H9 (cell line): ENCODE measurements at regions not wholly inside any gene's neighbourhood (a gene's known extent, or its start where the extent isn't known, plus 50 kb on each side); places are given as distances from the start of the nearest gene placed in this dataset.

ENCODE experiments used
- DNase-seq: peaks from one replicate; pipeline ENCODE4 v3.0.0-alpha.2; 2017
- H2AFZ ChIP-seq: one replicate; pipeline ENCODE4 v1.6.1; 2013; ENCODE audit warnings: mild to moderate bottlenecking, low read length, control low read depth, moderate library complexity
- H2AK5ac ChIP-seq: 2 replicates; pipeline ENCODE4 v1.6.1; 2013; ENCODE audit warnings: low read length, control low read depth, mixed read lengths; ENCODE audit not compliant: insufficient read length
- H2BK120ac ChIP-seq: one replicate; pipeline ENCODE4 v1.6.1; 2013; ENCODE audit warnings: low read depth, mild to moderate bottlenecking, low read length, control low read depth, inconsistent platforms; ENCODE audit not compliant: poor library complexity, severe bottlenecking
- H2BK12ac ChIP-seq: 2 replicates; pipeline ENCODE4 v1.6.1; 2013; ENCODE audit warnings: low read length, control low read depth, mixed read lengths, low read depth; ENCODE audit not compliant: insufficient read length
- H2BK15ac ChIP-seq: 2 replicates; pipeline ENCODE4 v1.6.1; 2013; ENCODE audit warnings: low read depth, low read length, control low read depth
- H2BK20ac ChIP-seq: one replicate; pipeline ENCODE4 v1.6.1; 2013; ENCODE audit warnings: low read depth, mild to moderate bottlenecking, low read length, control low read depth, inconsistent platforms; ENCODE audit not compliant: poor library complexity, severe bottlenecking
- H2BK5ac ChIP-seq: 2 replicates; pipeline ENCODE4 v1.6.1; 2013; ENCODE audit warnings: low read length, control low read depth, mixed read lengths; ENCODE audit not compliant: insufficient read length
- H3K14ac ChIP-seq: 2 replicates; pipeline ENCODE4 v1.6.1; 2013; ENCODE audit warnings: low read length, control low read depth; ENCODE audit not compliant: insufficient read depth
- H3K18ac ChIP-seq: 2 replicates; pipeline ENCODE4 v1.6.1; 2013; ENCODE audit warnings: low read depth, mild to moderate bottlenecking, mixed read lengths, low read length, control low read depth; ENCODE audit not compliant: insufficient read length
- H3K23ac ChIP-seq: 2 replicates; pipeline ENCODE4 v1.6.1; 2013; ENCODE audit warnings: low read length, control low read depth, mixed read lengths, low read depth; ENCODE audit not compliant: insufficient read length
- H3K23me2 ChIP-seq: 2 replicates; pipeline ENCODE4 v1.6.1; 2013; ENCODE audit warnings: low read depth, mild to moderate bottlenecking, mixed read lengths, low read length, control low read depth; ENCODE audit not compliant: insufficient read length, poor library complexity, severe bottlenecking
- H3K27ac ChIP-seq: 2 replicates; pipeline ENCODE4 v1.5.1; 2013; ENCODE audit warnings: low read length, control low read depth, mixed read lengths, low read depth; ENCODE audit not compliant: insufficient read length
- H3K27me3 ChIP-seq: 2 replicates; pipeline ENCODE4 v1.6.1; 2013; ENCODE audit warnings: low read length, control low read depth, inconsistent platforms; ENCODE audit not compliant: insufficient read depth
- H3K4ac ChIP-seq: 2 replicates; pipeline ENCODE4 v1.6.1; 2013; ENCODE audit warnings: low read depth, mild to moderate bottlenecking, control low read depth, inconsistent platforms, low read length, moderate library complexity
- H3K4me1 ChIP-seq: 2 replicates; pipeline ENCODE4 v1.6.1; 2013; ENCODE audit warnings: low read length, control low read depth, inconsistent platforms; ENCODE audit not compliant: insufficient read depth
- H3K4me2 ChIP-seq: 2 replicates; pipeline ENCODE4 v1.6.1; 2013; ENCODE audit warnings: low read length, control low read depth, mixed read lengths; ENCODE audit not compliant: insufficient read length, insufficient read depth
- H3K56ac ChIP-seq: 2 replicates; pipeline ENCODE4 v1.6.1; 2013; ENCODE audit warnings: low read depth, mild to moderate bottlenecking, mixed read lengths, low read length, control low read depth; ENCODE audit not compliant: insufficient read length
- H3K79me1 ChIP-seq: 2 replicates; pipeline ENCODE4 v1.6.1; 2013; ENCODE audit warnings: low read depth, mild to moderate bottlenecking, moderate library complexity, low read length, control low read depth, inconsistent platforms; ENCODE audit not compliant: insufficient read depth, poor library complexity, severe bottlenecking
- H3K79me2 ChIP-seq: 2 replicates; pipeline ENCODE4 v1.6.1; 2013; ENCODE audit warnings: low read length, control low read depth, inconsistent platforms; ENCODE audit not compliant: insufficient read depth
- H3K9ac ChIP-seq: 2 replicates; pipeline ENCODE4 v1.6.1; 2013; ENCODE audit warnings: low read length, control low read depth, mixed read lengths; ENCODE audit not compliant: insufficient read length; ENCODE audit errors: extremely low read depth
- H3K9me3 ChIP-seq: one replicate; pipeline ENCODE4 v1.6.1; 2013; ENCODE audit warnings: low read depth, low read length, inconsistent platforms; ENCODE audit not compliant: control insufficient read depth
- H3T11ph ChIP-seq: one replicate; pipeline ENCODE4 v1.6.1; 2013; ENCODE audit warnings: mild to moderate bottlenecking, low read length, control low read depth, inconsistent platforms
- H4K20me1 ChIP-seq: one replicate; pipeline ENCODE4 v1.6.1; 2013; ENCODE audit not compliant: control insufficient read depth, insufficient read length, insufficient read depth
- H4K5ac ChIP-seq: 2 replicates; pipeline ENCODE4 v1.6.1; 2013; ENCODE audit warnings: low read depth, mild to moderate bottlenecking, mixed read lengths, low read length, control low read depth; ENCODE audit not compliant: insufficient read length
- H4K8ac ChIP-seq: replicated peaks from 2 replicates; pipeline ENCODE4 v1.6.1; 2013; ENCODE audit warnings: low read length, control low read depth, mixed read lengths, low read depth; ENCODE audit not compliant: insufficient read length
- H4K91ac ChIP-seq: 2 replicates; pipeline ENCODE4 v1.6.1; 2013; ENCODE audit warnings: low read depth, mild to moderate bottlenecking, moderate library complexity, mixed read lengths, low read length, control low read depth; ENCODE audit not compliant: insufficient read length
- H3K27ac Mint-ChIP-seq, 3 experiments: 2 replicates in 2 of 3; 3 replicates in 1 of 3; pipeline ENCODE4 v1.8.0; 2020 to 2021; ENCODE audit warnings: mixed read lengths in 3 of 3, mild to moderate bottlenecking in 1 of 3, moderate library complexity in 1 of 3
- H3K27me3 Mint-ChIP-seq: 2 replicates; pipeline ENCODE4 v1.8.0; 2021; ENCODE audit warnings: low read depth, mild to moderate bottlenecking, moderate library complexity, mixed read lengths
- H3K36me3 Mint-ChIP-seq, 3 experiments: 2 replicates in 2 of 3; 3 replicates in 1 of 3; pipeline ENCODE4 v1.8.0; 2020 to 2021; ENCODE audit warnings: low read depth in 3 of 3, mixed read lengths in 3 of 3; ENCODE audit not compliant: insufficient read depth in 1 of 3
- H3K4me1 Mint-ChIP-seq, 2 experiments: 2 replicates each; pipeline ENCODE4 v1.8.0; 2020; ENCODE audit warnings: mixed read lengths in 2 of 2
- H3K4me3 Mint-ChIP-seq, 2 experiments: 2 replicates in 1 of 2; 3 replicates in 1 of 2; pipeline ENCODE4 v1.8.0; 2020 to 2021; ENCODE audit warnings: mild to moderate bottlenecking in 2 of 2, mixed read lengths in 2 of 2, moderate library complexity in 1 of 2
- H3K9me3 Mint-ChIP-seq, 2 experiments: 2 replicates in 1 of 2; 3 replicates in 1 of 2; pipeline ENCODE4 v1.8.0; 2020; ENCODE audit warnings: mild to moderate bottlenecking in 2 of 2, mixed read lengths in 2 of 2, moderate library complexity in 1 of 2
- WGBS: extraction: QIAGEN DNeasy Blood & Tissue Kit; methylation state at CpG from one replicate; pipeline ENCODE4 v1.1.7; 2013; ENCODE audit warnings: missing lambda C conversion rate, low lambda C conversion rate, mixed read lengths; ENCODE audit not compliant: insufficient read length; ENCODE audit errors: extremely low coverage; 5-methylcytosine and 5-hydroxymethylcytosine counted together
- TF ChIP-seq, protein P1 (sequence below): fragments of 200-600 bp; sonication (generic); conservative IDR thresholded peaks from 3 replicates; pipeline ENCODE4 v1.8.0; 2021; ENCODE audit warnings: antibody characterized with exemption, mild to moderate bottlenecking

DNA sequence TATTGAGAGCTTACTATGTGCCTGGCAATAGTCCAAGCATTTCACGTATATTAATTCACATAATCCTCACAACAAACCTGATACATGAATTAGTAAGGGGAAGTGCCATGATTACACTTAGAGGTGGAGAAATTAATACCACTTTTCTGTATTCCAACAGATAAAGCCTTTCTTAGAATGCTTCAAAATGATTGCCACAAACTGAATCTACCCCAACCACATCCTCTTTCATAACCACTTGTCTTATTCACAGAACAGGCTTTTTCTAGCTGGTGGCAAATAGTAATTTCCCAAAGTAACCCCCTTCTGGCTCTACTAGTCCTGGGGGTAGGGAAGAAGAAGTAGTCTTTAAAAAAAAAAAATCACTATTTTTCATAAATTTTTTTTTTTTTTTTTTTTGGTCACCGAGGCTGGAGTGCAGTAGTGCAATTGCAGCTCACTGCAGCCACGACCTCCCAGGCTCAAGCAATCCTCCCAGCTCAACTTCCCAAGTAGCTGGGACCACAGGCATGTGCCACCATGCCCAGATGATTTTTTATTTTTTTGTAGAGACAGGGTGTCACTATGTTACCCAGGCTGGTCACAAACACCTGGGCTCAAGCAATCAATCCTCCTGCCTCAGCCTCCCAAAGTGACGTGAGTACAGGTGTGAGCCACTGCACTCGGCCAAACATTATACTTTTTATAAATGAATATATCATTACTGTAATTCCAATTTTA is 59.0 kb upstream of the ARID2 start:
- Histone ChIP-seq H3K27ac (no peak overlapping the region), H3K23ac (no peak overlapping the region), H2BK15ac (no peak overlapping the region), H3K56ac (no peak overlapping the region), H3K79me1 (no peaks in the 10 kb centered on the region), H4K8ac (no peak overlapping the region), H3K14ac (no peak overlapping the region), H4K5ac (no peak overlapping the region), H3K9ac (no peak overlapping the region), H3K27me3 (no peaks in the 10 kb centered on the region), H2AK5ac (no peak overlapping the region), H4K20me1 (no peaks in the 10 kb centered on the region), H2BK120ac (no peak overlapping the region), H3K4ac (no peak overlapping the region), H4K91ac (no peak overlapping the region), H2AFZ (no peak overlapping the region), H3K23me2 (no peaks in the 10 kb centered on the region), H3K4me1 (no peaks in the 10 kb centered on the region), H2BK12ac (no peak overlapping the region), H2BK5ac (no peak overlapping the region), H3K4me2 (no peak overlapping the region), H3K18ac (no peak overlapping the region), H3T11ph (no peak overlapping the region), H3K9me3 (no peaks in the 10 kb centered on the region), H3K79me2 (no peaks in the 10 kb centered on the region), H2BK20ac (no peak overlapping the region)
- Mint-ChIP-seq H3K27ac (no peak overlapping the region), H3K4me3 (no peak overlapping the region), H3K9me3 (no peaks in the 10 kb centered on the region), H3K27me3 (no peaks in the 10 kb centered on the region), H3K4me1 (0 out of 4 replicates have a peak, but pooled peaks cover 3 to 6% of the 10 kb centered on the region in 2 experiments), H3K36me3 (no peaks in the 10 kb centered on the region; a peak in 1 of 7 replicates)
- no CpG with 5 or more reads among the region's 5 CpGs for WGBS
- TF ChIP-seq, protein P1, sequence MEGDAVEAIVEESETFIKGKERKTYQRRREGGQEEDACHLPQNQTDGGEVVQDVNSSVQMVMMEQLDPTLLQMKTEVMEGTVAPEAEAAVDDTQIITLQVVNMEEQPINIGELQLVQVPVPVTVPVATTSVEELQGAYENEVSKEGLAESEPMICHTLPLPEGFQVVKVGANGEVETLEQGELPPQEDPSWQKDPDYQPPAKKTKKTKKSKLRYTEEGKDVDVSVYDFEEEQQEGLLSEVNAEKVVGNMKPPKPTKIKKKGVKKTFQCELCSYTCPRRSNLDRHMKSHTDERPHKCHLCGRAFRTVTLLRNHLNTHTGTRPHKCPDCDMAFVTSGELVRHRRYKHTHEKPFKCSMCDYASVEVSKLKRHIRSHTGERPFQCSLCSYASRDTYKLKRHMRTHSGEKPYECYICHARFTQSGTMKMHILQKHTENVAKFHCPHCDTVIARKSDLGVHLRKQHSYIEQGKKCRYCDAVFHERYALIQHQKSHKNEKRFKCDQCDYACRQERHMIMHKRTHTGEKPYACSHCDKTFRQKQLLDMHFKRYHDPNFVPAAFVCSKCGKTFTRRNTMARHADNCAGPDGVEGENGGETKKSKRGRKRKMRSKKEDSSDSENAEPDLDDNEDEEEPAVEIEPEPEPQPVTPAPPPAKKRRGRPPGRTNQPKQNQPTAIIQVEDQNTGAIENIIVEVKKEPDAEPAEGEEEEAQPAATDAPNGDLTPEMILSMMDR = no peak
- no peak for DNase-seq
